ENCODE measurements at regions not wholly inside any gene's neighbourhood (a gene's known extent, or its start where the extent isn't known, plus 50 kb on each side); places are given as distances from the start of the nearest gene placed in this dataset.

DNA sequence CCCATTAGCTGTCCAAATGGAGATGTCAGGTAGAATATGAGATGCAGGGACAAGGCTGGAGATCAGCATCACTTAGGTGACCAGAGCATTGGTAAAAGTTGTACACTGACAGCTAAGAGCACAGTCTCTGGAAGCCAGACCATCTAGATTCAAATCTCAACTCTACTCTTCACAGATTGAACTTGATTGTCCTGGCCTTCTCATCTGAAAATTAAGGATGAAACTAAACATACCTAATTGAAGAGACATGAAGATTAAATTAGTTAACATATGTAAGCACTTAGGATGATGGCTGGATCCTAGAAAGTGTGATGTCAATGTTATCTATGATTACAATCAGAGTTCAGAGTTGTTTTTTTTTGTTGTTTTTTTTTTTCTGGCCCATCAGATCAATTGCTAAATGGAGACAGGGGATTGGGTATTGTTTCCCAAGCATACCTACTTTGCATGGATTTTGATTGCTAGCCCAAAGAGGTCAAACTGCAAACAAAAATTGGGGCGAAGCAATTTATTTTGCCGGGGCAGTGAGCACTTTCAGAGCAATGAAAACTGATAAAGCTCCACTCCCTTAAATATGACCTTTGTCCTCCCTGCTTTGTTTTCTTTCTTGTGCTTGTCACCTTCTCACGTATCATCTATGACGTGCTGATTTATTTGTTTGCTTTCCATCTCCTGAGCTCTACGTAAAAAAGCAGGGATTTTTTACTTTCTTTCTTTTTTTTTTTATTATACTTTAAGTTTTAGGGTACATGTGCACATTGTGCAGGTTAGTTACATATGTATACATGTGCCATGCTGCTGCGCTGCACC is 217.6 kb upstream of the CPHXL start:
- H3K27me3 ChIP-seq (ENCODE audit: control insufficient read depth in 1 of 2, insufficient read depth in 2 of 2, low read length in 1 of 2) = no peaks in the 10 kb centered on the region
- no peak overlapping the region for H3K27ac ChIP-seq (ENCODE audit: low read depth in 1 of 2, low read length in 2 of 2)
- H3K9me3 ChIP-seq (ENCODE audit: control insufficient read depth, low read length) = peaks cover 2% of the 10 kb centered on the region
- no peak for ATAC-seq (ENCODE audit: low FRiP score)
- intact Hi-C loops (cut with DNase I) = no loop called here
- no peaks in the 10 kb centered on the region for H3K36me3 ChIP-seq (ENCODE audit: control insufficient read depth in 1 of 2, insufficient read depth in 2 of 2, low read length in 1 of 2)
- 53% methylated on average over 5 of the region's 6 CpGs for WGBS, 2 donors
- H3K4me3 ChIP-seq (ENCODE audit: low read length in 2 of 2) = no peak overlapping the region
- DNase-seq = no peak
- H3K4me1 ChIP-seq (ENCODE audit: control insufficient read depth in 1 of 2, insufficient read depth in 2 of 2, low read length in 2 of 2) = no peaks in the 10 kb centered on the region

DNA sequence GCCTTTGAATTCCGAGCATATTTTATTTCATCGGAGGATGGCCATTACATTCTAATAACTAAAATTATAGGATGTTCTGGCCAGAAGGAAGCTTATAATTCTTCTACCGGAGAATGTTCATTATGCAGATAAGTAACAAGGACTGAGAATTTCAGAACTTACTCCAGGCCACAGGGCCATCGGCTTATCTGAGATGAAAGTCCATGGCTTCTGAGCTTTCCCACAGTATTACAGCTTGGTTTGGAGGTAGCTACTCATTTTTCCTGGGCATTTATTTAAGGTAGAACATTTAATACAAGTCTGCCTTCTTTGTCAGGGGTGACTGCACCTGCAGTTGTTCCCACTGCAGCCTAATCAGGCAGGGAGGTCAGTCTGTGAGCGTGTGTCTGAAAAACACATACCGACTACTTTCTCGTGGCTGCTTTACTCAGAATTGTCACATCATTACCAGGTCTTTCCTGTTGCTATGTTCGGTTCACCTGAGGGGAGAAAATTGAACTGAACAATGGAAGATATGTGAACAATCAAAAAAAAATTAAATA is 219.7 kb upstream of the CPHXL start:
- peaks cover 1% of the 10 kb centered on the region for H3K9me3 ChIP-seq (ENCODE audit: control insufficient read depth, low read length)
- intact Hi-C loops (cut with DNase I) = no loop called here
- whole genome bisulfite sequencing, 2 donors = 79 to 81% methylated on average over 8 of the region's 8 CpGs
- no peak for DNase-seq
- H3K27ac ChIP-seq (ENCODE audit: low read depth in 1 of 2, low read length in 2 of 2) = no peak overlapping the region
- H3K4me1 ChIP-seq (ENCODE audit: control insufficient read depth in 1 of 2, insufficient read depth in 2 of 2, low read length in 2 of 2) = no peaks in the 10 kb centered on the region
- H3K36me3 ChIP-seq (ENCODE audit: control insufficient read depth in 1 of 2, insufficient read depth in 2 of 2, low read length in 1 of 2) = no peaks in the 10 kb centered on the region
- no peaks in the 10 kb centered on the region for H3K27me3 ChIP-seq (ENCODE audit: control insufficient read depth in 1 of 2, insufficient read depth in 2 of 2, low read length in 1 of 2)
- ATAC-seq (ENCODE audit: low FRiP score) = no peak
- H3K4me3 ChIP-seq (ENCODE audit: low read length in 2 of 2) = no peak overlapping the region

DNA sequence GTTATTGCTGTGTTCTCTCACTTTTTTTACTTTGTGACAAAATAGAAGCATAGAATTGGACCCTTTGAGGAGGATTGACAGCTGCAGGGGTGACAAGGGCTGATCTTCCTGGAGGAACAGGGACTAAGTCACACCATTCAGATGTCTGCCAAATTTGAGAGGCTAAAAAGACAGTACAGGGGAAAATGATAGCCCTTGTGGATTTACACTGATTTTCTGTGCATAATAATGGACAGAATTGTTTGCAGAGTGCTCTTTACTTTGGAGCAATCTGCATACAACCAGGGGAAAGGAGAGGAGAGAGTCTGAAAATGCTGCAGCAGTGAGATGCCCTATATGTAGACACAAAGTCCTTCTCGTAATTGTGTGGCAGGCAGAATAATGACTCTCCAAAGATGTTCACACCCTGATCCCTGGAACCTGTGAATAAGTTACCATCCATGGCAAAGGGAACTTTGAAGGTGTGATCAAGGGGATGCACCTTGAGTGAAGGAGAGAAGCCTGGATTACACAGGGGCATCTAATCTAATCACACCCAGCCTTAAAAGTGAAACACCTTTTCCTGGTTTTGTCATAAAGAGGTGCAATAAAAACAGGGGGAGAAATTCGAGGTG is 221.4 kb upstream of the CPHXL start:
- H3K4me3 ChIP-seq (ENCODE audit: low read length in 2 of 2) = no peak overlapping the region
- intact Hi-C loops (cut with DNase I) = no loop called here
- no peaks in the 10 kb centered on the region for H3K4me1 ChIP-seq (ENCODE audit: control insufficient read depth in 1 of 2, insufficient read depth in 2 of 2, low read length in 2 of 2)
- no peak overlapping the region for H3K27ac ChIP-seq (ENCODE audit: low read depth in 1 of 2, low read length in 2 of 2)
- no peak for ATAC-seq (ENCODE audit: low FRiP score)
- H3K9me3 ChIP-seq (ENCODE audit: control insufficient read depth, low read length) = peaks cover 1% of the 10 kb centered on the region
- 42 to 43% methylated on average over 2 of the region's 2 CpGs for WGBS, 2 donors
- no peaks in the 10 kb centered on the region for H3K27me3 ChIP-seq (ENCODE audit: control insufficient read depth in 1 of 2, insufficient read depth in 2 of 2, low read length in 1 of 2)
- no peaks in the 10 kb centered on the region for H3K36me3 ChIP-seq (ENCODE audit: control insufficient read depth in 1 of 2, insufficient read depth in 2 of 2, low read length in 1 of 2)
- no peak for DNase-seq

DNA sequence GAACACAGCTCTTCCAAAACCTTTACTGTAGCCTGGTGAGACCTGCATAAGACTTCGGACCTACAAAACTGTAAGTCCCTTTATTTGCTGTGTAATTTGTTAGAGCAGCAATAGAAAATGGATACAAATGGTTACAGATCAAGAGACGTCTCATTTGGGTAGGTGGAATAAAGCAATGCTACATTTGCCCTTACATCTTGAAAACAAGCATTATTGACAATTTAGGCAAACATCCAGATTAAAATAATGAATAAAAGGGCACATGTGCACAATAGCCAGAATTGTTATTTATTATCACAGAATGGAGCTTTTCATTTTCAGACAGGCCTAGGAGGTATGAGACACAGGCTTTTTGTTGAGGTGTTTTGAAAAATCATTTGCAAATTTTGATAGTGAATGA is 222.2 kb upstream of the CPHXL start:
- Histone ChIP-seq H3K4me1 (ENCODE audit: control insufficient read depth in 1 of 2, insufficient read depth in 2 of 2, low read length in 2 of 2) (no peaks in the 10 kb centered on the region), H3K9me3 (ENCODE audit: control insufficient read depth, low read length) (peaks cover 1% of the 10 kb centered on the region), H3K27ac (ENCODE audit: low read depth in 1 of 2, low read length in 2 of 2) (no peak overlapping the region), H3K27me3 (ENCODE audit: control insufficient read depth in 1 of 2, insufficient read depth in 2 of 2, low read length in 1 of 2) (no peaks in the 10 kb centered on the region), H3K36me3 (ENCODE audit: control insufficient read depth in 1 of 2, insufficient read depth in 2 of 2, low read length in 1 of 2) (no peaks in the 10 kb centered on the region), H3K4me3 (ENCODE audit: low read length in 2 of 2) (no peak overlapping the region)
- ATAC-seq (ENCODE audit: low FRiP score) = no peak
- no peak for DNase-seq
- intact Hi-C loops (cut with DNase I) = no loop called here
- WGBS, 2 donors = 76 to 81% methylated on average over 2 of the region's 2 CpGs

DNA sequence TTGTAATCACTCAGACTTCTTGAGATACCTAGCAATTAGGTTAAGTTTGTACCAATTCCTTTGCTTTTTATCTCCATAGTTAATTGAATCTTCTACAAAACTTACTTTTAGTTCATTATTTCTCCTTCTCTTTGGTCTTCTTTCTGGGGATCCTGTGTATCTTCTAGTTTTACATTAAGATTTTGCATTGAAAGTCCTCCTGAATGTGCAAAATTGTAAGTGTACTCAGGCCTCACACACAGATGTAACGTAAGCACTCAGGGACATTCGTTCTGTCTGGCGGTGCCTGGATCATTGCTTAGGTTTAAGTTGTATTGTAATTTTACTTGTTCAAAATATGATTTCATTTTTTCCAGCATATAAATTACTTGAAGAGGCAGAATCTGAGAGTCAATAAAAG is 222.6 kb upstream of the CPHXL start:
- ATAC-seq (ENCODE audit: low FRiP score) = no peak
- intact Hi-C loops (cut with DNase I) = no loop called here
- WGBS, 2 donors = 81 to 82% methylated on average over 3 of the region's 3 CpGs
- H3K4me1 ChIP-seq (ENCODE audit: control insufficient read depth in 1 of 2, insufficient read depth in 2 of 2, low read length in 2 of 2) = no peaks in the 10 kb centered on the region
- H3K9me3 ChIP-seq (ENCODE audit: control insufficient read depth, low read length) = peaks cover 1% of the 10 kb centered on the region
- no peaks in the 10 kb centered on the region for H3K27me3 ChIP-seq (ENCODE audit: control insufficient read depth in 1 of 2, insufficient read depth in 2 of 2, low read length in 1 of 2)
- no peaks in the 10 kb centered on the region for H3K36me3 ChIP-seq (ENCODE audit: control insufficient read depth in 1 of 2, insufficient read depth in 2 of 2, low read length in 1 of 2)
- H3K27ac ChIP-seq (ENCODE audit: low read depth in 1 of 2, low read length in 2 of 2) = no peak overlapping the region
- H3K4me3 ChIP-seq (ENCODE audit: low read length in 2 of 2) = no peak overlapping the region
- DNase-seq = no peak

DNA sequence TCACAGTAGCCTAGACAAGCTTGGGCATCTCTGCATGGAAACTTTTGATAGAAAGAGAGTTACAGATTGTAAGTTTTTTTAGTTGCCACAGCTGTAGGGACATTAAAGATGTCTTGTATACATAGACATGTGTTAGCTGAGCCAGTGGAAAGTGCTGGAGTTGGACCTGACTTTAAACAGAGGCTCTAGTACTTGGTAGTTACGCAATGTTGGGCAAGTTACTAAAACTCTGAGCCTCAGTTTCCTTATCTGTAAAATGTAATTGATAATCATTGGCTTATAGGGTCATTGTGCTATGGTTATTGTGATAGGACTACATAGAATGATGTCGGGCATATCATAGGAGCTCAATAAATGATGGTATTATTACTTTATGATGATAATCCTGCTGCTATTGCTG is 225.8 kb upstream of the CPHXL start:
- Histone ChIP-seq H3K9me3 (ENCODE audit: control insufficient read depth, low read length) (peaks cover under 1% of the 10 kb centered on the region), H3K27me3 (ENCODE audit: control insufficient read depth in 1 of 2, insufficient read depth in 2 of 2, low read length in 1 of 2) (no peaks in the 10 kb centered on the region), H3K36me3 (ENCODE audit: control insufficient read depth in 1 of 2, insufficient read depth in 2 of 2, low read length in 1 of 2) (no peaks in the 10 kb centered on the region), H3K27ac (ENCODE audit: low read depth in 1 of 2, low read length in 2 of 2) (no peak overlapping the region), H3K4me1 (ENCODE audit: control insufficient read depth in 1 of 2, insufficient read depth in 2 of 2, low read length in 2 of 2) (no peaks in the 10 kb centered on the region), H3K4me3 (ENCODE audit: low read length in 2 of 2) (no peak overlapping the region)
- ATAC-seq (ENCODE audit: low FRiP score) = no peak
- no peak for DNase-seq
- intact Hi-C loops (cut with DNase I) = no loop called here
- 83 to 85% methylated on average over 2 of the region's 2 CpGs for WGBS, 2 donors

DNA sequence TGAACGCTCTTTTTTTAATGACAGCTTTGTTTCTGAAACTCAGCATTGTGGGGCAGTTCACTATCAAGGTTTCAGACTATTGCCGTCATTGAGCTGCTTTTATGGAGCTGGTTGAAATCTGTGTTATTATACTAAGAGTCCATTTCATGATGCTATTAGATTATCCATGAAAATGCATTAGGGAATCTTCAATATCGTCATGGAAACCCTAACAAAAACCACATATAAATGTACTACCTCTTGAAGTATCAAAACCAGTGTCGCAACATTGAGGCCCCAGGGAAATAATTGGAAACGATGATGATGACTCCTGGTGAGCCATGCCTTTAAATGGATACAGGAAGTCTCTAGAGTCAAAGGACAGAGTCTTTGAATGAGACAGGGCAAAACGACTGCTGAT is 231.6 kb upstream of the CPHXL start:
- ATAC-seq (ENCODE audit: low FRiP score) (no peak), DNase-seq (no peak)
- no peak overlapping the region for H3K4me3 ChIP-seq (ENCODE audit: low read length in 2 of 2)
- no peaks in the 10 kb centered on the region for H3K4me1 ChIP-seq (ENCODE audit: control insufficient read depth in 1 of 2, insufficient read depth in 2 of 2, low read length in 2 of 2)
- intact Hi-C loops (cut with DNase I) = no loop called here
- H3K9me3 ChIP-seq (ENCODE audit: control insufficient read depth, low read length) = no peaks in the 10 kb centered on the region
- H3K27me3 ChIP-seq (ENCODE audit: control insufficient read depth in 1 of 2, insufficient read depth in 2 of 2, low read length in 1 of 2) = no peaks in the 10 kb centered on the region
- H3K36me3 ChIP-seq (ENCODE audit: control insufficient read depth in 1 of 2, insufficient read depth in 2 of 2, low read length in 1 of 2) = no peaks in the 10 kb centered on the region
- H3K27ac ChIP-seq (ENCODE audit: low read depth in 1 of 2, low read length in 2 of 2) = no peak overlapping the region
- WGBS, 2 donors = 76 to 79% methylated on average over 6 of the region's 6 CpGs

DNA sequence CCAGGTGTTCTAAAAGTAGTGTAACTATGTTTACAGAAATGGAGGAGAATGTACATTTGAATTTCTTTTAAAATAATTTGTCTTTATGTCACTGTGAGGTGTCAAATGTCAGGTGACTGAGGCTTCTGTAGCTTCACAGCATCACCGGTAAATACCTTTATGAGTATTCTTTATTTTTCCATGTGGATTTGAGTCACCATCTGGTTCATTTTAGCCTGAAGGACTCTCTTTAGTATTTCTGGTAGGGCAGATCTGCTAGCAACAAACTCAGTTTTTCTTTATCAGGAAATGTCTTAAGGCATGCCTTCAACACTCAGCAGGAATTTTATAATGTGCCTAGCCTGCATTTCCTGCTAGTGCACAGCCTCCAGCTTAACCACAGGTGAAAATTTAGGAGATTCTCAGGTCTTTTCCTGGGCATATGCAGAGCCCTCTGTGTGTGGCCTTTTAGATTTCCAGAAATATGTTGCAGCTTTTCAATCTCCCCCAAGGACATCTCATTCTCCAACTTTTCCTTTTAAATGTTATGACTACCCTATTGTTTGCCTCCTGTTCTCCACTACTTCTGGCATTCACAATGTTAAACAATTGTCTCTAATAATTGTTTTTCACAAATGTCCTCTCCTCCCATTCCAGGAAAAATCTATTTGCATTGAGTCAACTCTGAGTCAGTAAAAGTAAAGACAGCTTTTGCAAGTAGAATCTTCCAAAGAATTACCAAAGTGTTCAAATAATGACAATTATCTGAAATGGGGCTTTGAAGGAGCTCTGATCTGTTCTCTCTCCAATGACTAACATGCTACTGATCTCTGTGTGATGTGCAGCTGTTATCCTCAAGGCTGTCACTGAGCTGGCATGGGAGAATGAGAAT is 239.4 kb upstream of the CPHXL start:
- H3K27ac ChIP-seq (ENCODE audit: low read depth in 1 of 2, low read length in 2 of 2) = no peak overlapping the region
- H3K27me3 ChIP-seq (ENCODE audit: control insufficient read depth in 1 of 2, insufficient read depth in 2 of 2, low read length in 1 of 2) = no peaks in the 10 kb centered on the region
- H3K9me3 ChIP-seq (ENCODE audit: control insufficient read depth, low read length) = no peaks in the 10 kb centered on the region
- no peaks in the 10 kb centered on the region for H3K36me3 ChIP-seq (ENCODE audit: control insufficient read depth in 1 of 2, insufficient read depth in 2 of 2, low read length in 1 of 2)
- intact Hi-C loops (cut with DNase I) = no loop called here
- H3K4me1 ChIP-seq (ENCODE audit: control insufficient read depth in 1 of 2, insufficient read depth in 2 of 2, low read length in 2 of 2) = no peaks in the 10 kb centered on the region
- 69 to 80% methylated on average over 1 of the region's 1 CpG for WGBS, 2 donors
- ATAC-seq (ENCODE audit: low FRiP score) (no peak), DNase-seq (no peak)
- H3K4me3 ChIP-seq (ENCODE audit: low read length in 2 of 2) = no peak overlapping the region

All from aorta (tissue), 5 donors.